ENCODE measurements at regions not wholly inside any gene's neighbourhood (a gene's known extent, or its start where the extent isn't known, plus 50 kb on each side); places are given as distances from the start of the nearest gene placed in this dataset.
"Not testable (repeated sequence)": the region's sequence is repeated elsewhere in the genome, so short reads cannot be mapped to it uniquely, and the experiment has no call there.

DNA sequence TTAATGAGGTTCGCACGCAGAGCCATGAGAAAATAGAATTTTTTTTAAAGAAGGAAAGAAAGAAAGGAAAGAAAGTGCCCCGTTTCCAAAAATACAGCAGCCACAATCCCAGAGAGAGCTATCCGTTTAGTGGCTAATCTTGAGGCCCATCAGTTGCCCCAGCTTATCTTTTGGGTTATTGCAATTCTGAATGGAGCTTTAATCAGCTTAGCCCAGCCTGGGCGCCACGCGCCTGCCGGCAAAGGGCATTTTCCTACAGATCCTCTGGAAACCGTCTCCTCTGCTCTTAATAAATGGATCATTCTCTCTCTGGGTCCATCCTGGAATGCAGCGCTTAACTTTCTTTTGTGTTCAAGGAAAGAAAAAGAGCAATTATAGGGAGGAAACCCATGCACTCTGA, 413.3 kb downstream of the MAFB start:
- no peaks in the 10 kb centered on the region for H3K36me3 ChIP-seq
- H3K4me1 ChIP-seq (ENCODE audit: control insufficient read depth in 1 of 2, insufficient read depth in 1 of 2, low read depth in 1 of 2, low read length in 1 of 2) = no peaks in the 10 kb centered on the region
- no peak overlapping the region for H3K27ac ChIP-seq
- TF ChIP-seq, protein P1, sequence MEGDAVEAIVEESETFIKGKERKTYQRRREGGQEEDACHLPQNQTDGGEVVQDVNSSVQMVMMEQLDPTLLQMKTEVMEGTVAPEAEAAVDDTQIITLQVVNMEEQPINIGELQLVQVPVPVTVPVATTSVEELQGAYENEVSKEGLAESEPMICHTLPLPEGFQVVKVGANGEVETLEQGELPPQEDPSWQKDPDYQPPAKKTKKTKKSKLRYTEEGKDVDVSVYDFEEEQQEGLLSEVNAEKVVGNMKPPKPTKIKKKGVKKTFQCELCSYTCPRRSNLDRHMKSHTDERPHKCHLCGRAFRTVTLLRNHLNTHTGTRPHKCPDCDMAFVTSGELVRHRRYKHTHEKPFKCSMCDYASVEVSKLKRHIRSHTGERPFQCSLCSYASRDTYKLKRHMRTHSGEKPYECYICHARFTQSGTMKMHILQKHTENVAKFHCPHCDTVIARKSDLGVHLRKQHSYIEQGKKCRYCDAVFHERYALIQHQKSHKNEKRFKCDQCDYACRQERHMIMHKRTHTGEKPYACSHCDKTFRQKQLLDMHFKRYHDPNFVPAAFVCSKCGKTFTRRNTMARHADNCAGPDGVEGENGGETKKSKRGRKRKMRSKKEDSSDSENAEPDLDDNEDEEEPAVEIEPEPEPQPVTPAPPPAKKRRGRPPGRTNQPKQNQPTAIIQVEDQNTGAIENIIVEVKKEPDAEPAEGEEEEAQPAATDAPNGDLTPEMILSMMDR (IDR thresholded peaks at IDR 0.05) = no peak
- H3K9me3 ChIP-seq = no peaks in the 10 kb centered on the region
- H3K27me3 ChIP-seq = peaks cover 7% of the 10 kb centered on the region
- no peak overlapping the region for H3K4me3 ChIP-seq (ENCODE audit: low read depth in 1 of 2, low read length in 1 of 2)

DNA sequence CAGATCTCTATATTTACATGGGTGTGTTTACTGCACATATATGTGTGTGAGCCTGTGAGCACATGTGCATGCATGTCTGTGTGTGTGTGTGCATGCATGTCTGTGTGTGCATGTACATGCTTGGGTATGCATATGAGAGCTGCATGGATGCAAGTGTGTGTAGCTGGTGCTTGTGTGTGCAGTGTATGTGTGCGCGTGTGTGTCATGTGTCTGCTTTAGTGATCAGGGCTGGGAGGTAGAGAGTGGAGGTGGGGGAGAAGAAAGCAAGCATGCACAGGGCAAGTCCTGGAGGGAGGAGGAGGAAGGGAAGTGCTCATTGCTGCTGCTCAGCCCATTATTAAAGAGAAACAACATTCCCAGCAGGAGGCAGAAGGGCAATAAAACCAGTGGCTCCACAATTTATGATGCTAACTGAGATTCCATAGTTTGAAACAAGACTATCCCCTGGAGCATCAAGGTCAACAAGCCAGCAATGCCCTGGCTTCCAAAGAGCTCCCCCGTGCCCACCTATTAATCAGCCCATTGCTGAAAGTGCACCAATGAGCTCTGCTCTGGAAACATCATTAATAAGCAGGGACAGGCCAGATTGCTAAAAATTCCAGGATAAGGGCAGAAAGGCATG, 414.0 kb downstream of the MAFB start:
- peaks cover 7% of the 10 kb centered on the region for H3K27me3 ChIP-seq
- H3K27ac ChIP-seq = no peak overlapping the region
- no peak overlapping the region for H3K4me3 ChIP-seq (ENCODE audit: low read depth in 1 of 2, low read length in 1 of 2)
- TF ChIP-seq, protein P1 (IDR thresholded peaks at IDR 0.05) = no peak
- H3K9me3 ChIP-seq = no peaks in the 10 kb centered on the region
- no peaks in the 10 kb centered on the region for H3K4me1 ChIP-seq (ENCODE audit: control insufficient read depth in 1 of 2, insufficient read depth in 1 of 2, low read depth in 1 of 2, low read length in 1 of 2)
- H3K36me3 ChIP-seq = no peaks in the 10 kb centered on the region

DNA sequence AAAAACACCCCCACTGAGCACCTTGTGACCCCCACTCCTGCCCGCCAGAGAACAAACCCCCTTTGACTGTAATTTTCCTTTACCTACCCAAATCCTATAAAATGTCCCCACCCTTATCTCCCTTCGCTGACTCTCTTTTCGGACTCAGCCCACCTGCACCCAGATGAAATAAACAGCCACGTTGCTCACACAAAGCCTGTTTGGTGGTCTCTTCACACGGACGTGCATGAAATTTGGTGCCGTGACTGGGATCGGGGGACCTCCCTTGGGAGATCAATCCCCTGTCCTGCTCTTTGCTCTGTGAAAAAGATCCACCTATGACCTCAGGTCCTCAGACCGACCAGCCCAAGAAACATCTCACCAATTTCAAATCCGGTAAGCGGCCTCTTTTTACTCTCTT, 419.8 kb downstream of the MAFB start:
- not testable (repeated sequence) for H3K9me3 ChIP-seq; H3K27me3 ChIP-seq; H3K36me3 ChIP-seq; H3K4me1 ChIP-seq (ENCODE audit: control insufficient read depth in 1 of 2, insufficient read depth in 1 of 2, low read depth in 1 of 2, low read length in 1 of 2); H3K4me3 ChIP-seq (ENCODE audit: low read depth in 1 of 2, low read length in 1 of 2); H3K27ac ChIP-seq

DNA sequence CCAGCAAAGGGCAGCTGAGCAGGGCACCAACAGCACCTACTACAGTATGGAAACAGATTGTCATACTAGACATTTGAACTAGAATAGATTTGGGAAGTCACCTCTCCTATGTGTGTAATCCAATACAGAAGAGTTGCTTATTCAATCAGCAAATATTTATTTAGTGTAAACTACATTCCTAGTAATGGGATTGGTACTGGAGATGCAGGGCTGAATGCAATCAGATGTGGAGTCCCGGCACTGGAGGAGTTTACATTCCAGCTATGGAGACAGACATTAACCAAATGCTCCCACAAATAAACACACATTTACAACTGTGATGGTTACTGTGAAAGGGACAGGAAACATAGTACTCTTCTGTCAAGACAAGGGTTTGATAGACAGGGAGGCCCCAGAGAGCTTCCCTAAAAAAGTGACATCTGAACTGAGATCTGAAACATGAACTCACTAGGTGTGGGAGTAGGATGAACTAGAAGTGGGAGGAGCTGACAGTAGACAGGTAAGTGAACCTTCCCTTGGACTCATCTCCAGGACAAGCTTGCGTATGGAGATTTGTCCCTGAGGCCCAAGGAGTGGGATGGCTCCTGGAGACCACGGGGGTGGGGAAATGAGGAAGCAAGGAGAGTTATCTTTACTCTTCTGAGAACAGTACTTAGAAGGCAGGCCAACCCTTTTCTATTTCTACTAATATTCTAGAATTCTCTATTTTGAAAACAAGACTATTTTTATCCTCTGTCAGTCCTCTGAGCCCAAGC, 420.5 kb downstream of the MAFB start:
- H3K36me3 ChIP-seq = no peaks in the 10 kb centered on the region
- TF ChIP-seq, protein P1 (IDR thresholded peaks at IDR 0.05) = no peak
- no peaks in the 10 kb centered on the region for H3K9me3 ChIP-seq
- H3K27me3 ChIP-seq = peaks cover 5% of the 10 kb centered on the region
- no peak overlapping the region for H3K4me3 ChIP-seq (ENCODE audit: low read depth in 1 of 2, low read length in 1 of 2)
- no peak overlapping the region for H3K27ac ChIP-seq
- no peaks in the 10 kb centered on the region for H3K4me1 ChIP-seq (ENCODE audit: control insufficient read depth in 1 of 2, insufficient read depth in 1 of 2, low read depth in 1 of 2, low read length in 1 of 2)

DNA sequence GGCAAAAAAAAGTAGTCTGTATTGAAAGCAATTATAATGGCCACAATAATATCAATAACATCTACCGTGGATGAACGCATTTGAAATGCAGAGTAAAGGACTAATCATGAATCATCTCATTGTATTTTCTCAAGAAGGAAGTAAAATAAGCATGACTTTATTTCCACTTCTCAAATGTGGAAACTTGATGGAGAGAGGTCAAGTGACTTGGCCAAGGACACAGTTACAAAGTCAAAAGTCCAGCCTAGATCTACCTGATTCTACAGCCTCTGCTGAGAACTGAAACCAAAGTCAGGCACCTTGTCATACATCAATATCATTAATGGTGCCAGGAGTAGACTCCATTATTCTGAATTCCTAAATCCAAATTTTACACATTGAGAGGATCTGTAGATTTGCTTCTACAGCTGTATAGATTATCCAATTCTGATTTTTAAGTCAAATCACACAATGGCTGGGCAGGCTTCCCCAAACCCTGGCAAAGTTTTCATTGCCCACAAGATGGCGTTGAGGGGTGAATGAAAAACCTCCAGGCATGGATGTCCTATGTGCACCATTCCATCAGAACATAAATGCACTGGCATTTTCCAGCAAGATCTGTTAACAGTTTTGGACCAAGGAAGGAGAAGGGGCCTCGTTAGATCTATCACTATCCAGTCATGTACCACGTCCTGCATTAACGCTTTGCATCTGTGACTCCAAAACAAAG, 423.1 kb downstream of the MAFB start:
- H3K4me1 ChIP-seq (ENCODE audit: control insufficient read depth in 1 of 2, insufficient read depth in 1 of 2, low read depth in 1 of 2, low read length in 1 of 2) = no peaks in the 10 kb centered on the region
- H3K4me3 ChIP-seq (ENCODE audit: low read depth in 1 of 2, low read length in 1 of 2) = no peak overlapping the region
- H3K27ac ChIP-seq = no peak overlapping the region
- no peaks in the 10 kb centered on the region for H3K9me3 ChIP-seq
- H3K36me3 ChIP-seq = no peaks in the 10 kb centered on the region
- peaks cover 5% of the 10 kb centered on the region for H3K27me3 ChIP-seq
- TF ChIP-seq, protein P1 (IDR thresholded peaks at IDR 0.05) = no peak

DNA sequence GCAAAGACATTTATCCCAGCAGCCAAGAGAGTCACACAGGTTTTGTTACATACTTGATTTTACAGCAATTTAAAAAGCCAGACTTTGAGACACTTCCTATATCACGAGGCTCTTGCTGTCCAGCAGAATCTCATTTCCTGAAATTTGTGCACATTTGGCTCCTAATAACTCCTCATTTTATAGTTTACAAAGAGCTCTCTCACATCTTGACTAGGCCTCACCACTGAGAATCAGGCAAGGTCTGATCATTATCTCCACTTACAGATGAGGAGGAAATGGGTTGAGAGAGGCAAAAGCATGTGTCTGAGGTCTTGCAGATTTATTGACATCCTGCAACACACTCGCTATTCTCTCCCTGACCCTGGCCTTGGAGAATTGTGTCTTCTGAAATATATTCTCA, 426.8 kb downstream of the MAFB start:
- no peaks in the 10 kb centered on the region for H3K4me1 ChIP-seq (ENCODE audit: control insufficient read depth in 1 of 2, insufficient read depth in 1 of 2, low read depth in 1 of 2, low read length in 1 of 2)
- H3K4me3 ChIP-seq (ENCODE audit: low read depth in 1 of 2, low read length in 1 of 2) = no peak overlapping the region
- H3K27ac ChIP-seq = no peak overlapping the region
- H3K36me3 ChIP-seq = no peaks in the 10 kb centered on the region
- H3K27me3 ChIP-seq = peaks cover under 1% of the 10 kb centered on the region
- H3K9me3 ChIP-seq = no peaks in the 10 kb centered on the region
- TF ChIP-seq, protein P1 (IDR thresholded peaks at IDR 0.05) = no peak

Data from neutrophil (primary cell).